Endodermal cell (in vitro differentiated cells): ENCODE measurements at regions not wholly inside any gene's neighbourhood (a gene's known extent, or its start where the extent isn't known, plus 50 kb on each side); places are given as distances from the start of the nearest gene placed in this dataset.
"Not testable (repeated sequence)": the region's sequence is repeated elsewhere in the genome, so short reads cannot be mapped to it uniquely, and the experiment has no call there.

Experiments
- DNase-seq: peaks from one replicate; pipeline ENCODE4 v3.0.0-alpha.2; 2017
- H3K27ac ChIP-seq: 2 replicates; pipeline ENCODE4 v1.5.1; 2013; ENCODE audit warnings: mild to moderate bottlenecking, low read depth, low read length, moderate library complexity
- H3K27me3 ChIP-seq: 2 replicates; pipeline ENCODE4 v1.6.1; 2013; ENCODE audit warnings: mild to moderate bottlenecking, low read length, moderate library complexity; ENCODE audit not compliant: insufficient read depth, control insufficient read depth, poor library complexity, severe bottlenecking
- H3K36me3 ChIP-seq: 2 replicates; pipeline ENCODE4 v1.7.0; 2013; ENCODE audit warnings: mild to moderate bottlenecking, low read length, moderate library complexity; ENCODE audit not compliant: control insufficient read depth, insufficient read depth
- H3K4me1 ChIP-seq: one replicate; pipeline ENCODE4 v1.7.0; 2013; ENCODE audit warnings: low read length; ENCODE audit not compliant: control insufficient read depth, insufficient read depth
- H3K4me3 ChIP-seq: 2 replicates; pipeline ENCODE4 v1.5.1; 2013; ENCODE audit warnings: mild to moderate bottlenecking, low read length, moderate library complexity
- H3K9ac ChIP-seq: 2 replicates; pipeline ENCODE4 v1.6.1; 2013; ENCODE audit warnings: mild to moderate bottlenecking, low read length, moderate library complexity; ENCODE audit not compliant: poor library complexity, severe bottlenecking; ENCODE audit errors: extremely low read depth
- H3K9me3 ChIP-seq: 2 replicates; pipeline ENCODE4 v1.6.1; 2013; ENCODE audit warnings: mild to moderate bottlenecking, low read length, moderate library complexity; ENCODE audit not compliant: control insufficient read depth
- H3K27ac Mint-ChIP-seq: 2 replicates; pipeline ENCODE4 v1.8.0; 2020; ENCODE audit warnings: mixed read lengths
- H3K27me3 Mint-ChIP-seq: 2 replicates; pipeline ENCODE4 v1.8.0; 2021; ENCODE audit warnings: mild to moderate bottlenecking, mixed read lengths; ENCODE audit not compliant: insufficient read depth
- H3K36me3 Mint-ChIP-seq: 2 replicates; pipeline ENCODE4 v1.8.0; 2020; ENCODE audit warnings: low read depth, mixed read lengths
- H3K4me1 Mint-ChIP-seq: 2 replicates; pipeline ENCODE4 v1.8.0; 2020; ENCODE audit warnings: mixed read lengths
- H3K4me3 Mint-ChIP-seq: 2 replicates; pipeline ENCODE4 v1.8.0; 2020; ENCODE audit warnings: mild to moderate bottlenecking, moderate library complexity, mixed read lengths
- H3K9me3 Mint-ChIP-seq: 2 replicates; pipeline ENCODE4 v1.8.0; 2020; ENCODE audit warnings: mild to moderate bottlenecking, mixed read lengths
- CTCF ChIP-seq: fragments of 200-600 bp; sonication (generic); conservative IDR thresholded peaks from 2 replicates; pipeline ENCODE4 v1.5.0; 2021; ENCODE audit warnings: antibody characterized with exemption, mild to moderate bottlenecking
- WGBS, 2 experiments: methylation state at CpG; one replicate each; pipeline versions ENCODE4 v1.1.5 to v1.1.7; 2013; ENCODE audit warnings: missing lambda C conversion rate in 2 of 2, mixed read lengths in 1 of 2; ENCODE audit not compliant: insufficient coverage in 1 of 2, insufficient read length in 1 of 2; 5-methylcytosine and 5-hydroxymethylcytosine counted together

- H3K9me3 Mint-ChIP-seq = peaks cover 14% of the 10 kb centered on the region
- Histone ChIP-seq H3K27ac (no peak overlapping the region), H3K4me1 (no peaks in the 10 kb centered on the region), H3K9me3 (peaks cover 14% of the 10 kb centered on the region), H3K36me3 (no peaks in the 10 kb centered on the region), H3K27me3 (no peaks in the 10 kb centered on the region), H3K4me3 (no peak overlapping the region), H3K9ac (no peak overlapping the region)
- no peak overlapping the region for H3K27ac Mint-ChIP-seq
- H3K4me1 Mint-ChIP-seq = no peaks in the 10 kb centered on the region
- WGBS, 2 experiments = 83 to 94% methylated on average over 2 to 3 of the region's 3 CpGs
- no peaks in the 10 kb centered on the region for H3K27me3 Mint-ChIP-seq
- no peak overlapping the region for H3K4me3 Mint-ChIP-seq
- no peak for DNase-seq
- no peak for TF ChIP-seq CTCF
- H3K36me3 Mint-ChIP-seq = no peaks in the 10 kb centered on the region
Observed at GRCh38 chr19:28541029-28541428, 671.9 kb downstream of the UQCRFS1 start.

- not testable (repeated sequence) for H3K36me3 ChIP-seq, DNase-seq, H3K27me3 Mint-ChIP-seq, H3K4me3 Mint-ChIP-seq, H3K4me1 ChIP-seq, H3K4me3 ChIP-seq, H3K27ac ChIP-seq, H3K9ac ChIP-seq, H3K27me3 ChIP-seq, H3K36me3 Mint-ChIP-seq, H3K27ac Mint-ChIP-seq, H3K4me1 Mint-ChIP-seq
- 67 to 88% methylated on average over 1 to 5 of the region's 6 CpGs for WGBS, 2 experiments
- peaks cover 14% of the 10 kb centered on the region for H3K9me3 ChIP-seq
- H3K9me3 Mint-ChIP-seq = peaks cover 14% of the 10 kb centered on the region
Observed at GRCh38 chr19:28540385-28540784, 672.6 kb downstream of the UQCRFS1 start.

- Histone ChIP-seq H3K4me3 (no peak overlapping the region), H3K27me3 (no peaks in the 10 kb centered on the region), H3K27ac (no peak overlapping the region), H3K4me1 (no peaks in the 10 kb centered on the region), H3K9me3 (peaks cover 14% of the 10 kb centered on the region), H3K36me3 (no peaks in the 10 kb centered on the region), H3K9ac (no peak overlapping the region)
- Mint-ChIP-seq H3K27me3 (no peaks in the 10 kb centered on the region), H3K4me3 (no peak overlapping the region), H3K27ac (no peak overlapping the region), H3K9me3 (peaks cover 14% of the 10 kb centered on the region), H3K36me3 (no peaks in the 10 kb centered on the region), H3K4me1 (no peaks in the 10 kb centered on the region)
- DNase-seq = no peak
- no peak for TF ChIP-seq CTCF
Observed at GRCh38 chr19:28539759-28540158, 673.2 kb downstream of the UQCRFS1 start.

- DNase-seq, H3K36me3 Mint-ChIP-seq, H3K27ac ChIP-seq, H3K36me3 ChIP-seq, H3K27me3 ChIP-seq, H3K4me3 ChIP-seq, H3K9ac ChIP-seq, H3K4me3 Mint-ChIP-seq, H3K4me1 ChIP-seq, H3K4me1 Mint-ChIP-seq, H3K27ac Mint-ChIP-seq, H3K27me3 Mint-ChIP-seq: not testable (repeated sequence)
- peaks cover 14% of the 10 kb centered on the region for H3K9me3 ChIP-seq
- peaks cover 14% of the 10 kb centered on the region for H3K9me3 Mint-ChIP-seq
- no CpG with 5 or more reads among the region's 2 CpGs for WGBS, 2 experiments
Observed at GRCh38 chr19:28538579-28538978, 674.4 kb downstream of the UQCRFS1 start.
